K562 (cell line): ENCODE measurements at regions not wholly inside any gene's neighbourhood (a gene's known extent, or its start where the extent isn't known, plus 50 kb on each side); places are given as distances from the start of the nearest gene placed in this dataset.

Source experiments
- CTCF ChIP-seq, 3 experiments: IDR thresholded peaks in 2 of 3; conservative IDR thresholded peaks in 1 of 3; 2 replicates each; pipeline ENCODE4 v1.5.1; 2011 to 2012; ENCODE audit warnings: low read length in 3 of 3, mild to moderate bottlenecking in 3 of 3, control low read depth in 2 of 3, improper control_type of control experiment in 1 of 3, inconsistent platforms in 1 of 3, low read depth in 1 of 3, mixed read lengths in 1 of 3, moderate library complexity in 1 of 3; ENCODE audit not compliant: insufficient read depth in 2 of 3
- EP300 ChIP-seq: IDR thresholded peaks from 2 replicates; pipeline ENCODE4 v1.6.1; 2012; ENCODE audit warnings: low read length, improper control_type of control experiment
- HCFC1 ChIP-seq: IDR thresholded peaks from 2 replicates; pipeline ENCODE4 v1.6.1; 2012; ENCODE audit warnings: low read depth, low read length, improper control_type of control experiment
- NFIC ChIP-seq: fragments of 450-650 bp; IDR thresholded peaks from 2 replicates; pipeline ENCODE4 v1.6.1; 2017; ENCODE audit warnings: mild to moderate bottlenecking, inconsistent platforms
- POLR2AphosphoS5 ChIP-seq: IDR thresholded peaks from 2 replicates; pipeline ENCODE4 v1.6.1; 2011; ENCODE audit warnings: mild to moderate bottlenecking, low read depth, low read length, moderate library complexity; ENCODE audit not compliant: control insufficient read depth, insufficient read depth
- TBL1XR1 ChIP-seq, 2 experiments: IDR thresholded peaks; 2 replicates each; pipeline ENCODE4 v1.6.1; 2012; ENCODE audit warnings: improper control_type of control experiment in 2 of 2, low read length in 2 of 2, mild to moderate bottlenecking in 1 of 2
- ZNF146 ChIP-seq: IDR thresholded peaks from one replicate; pipeline ENCODE4 v1.6.1; 2018; ENCODE audit warnings: missing compliant biosample characterization; ENCODE audit not compliant: unreplicated experiment
- ZNF3 ChIP-seq: fragments of 250-450 bp; sonication (Bioruptor Pico); IDR thresholded peaks from 2 replicates; pipeline ENCODE4 v1.5.0; 2021; ENCODE audit warnings: mild to moderate bottlenecking, moderate library complexity

GRCh38 chr4:125770814-125771398, 456.2 kb downstream of the FAT4 start:
- TF ChIP-seq TBL1XR1 (IDR thresholded peaks at IDR 0.05; ENCODE audit: low read length in 2 of 2) (no peak), HCFC1 (no peak), POLR2AphosphoS5 (no peak), ZNF146 (CRISPR knock-in tag) (no peak), ZNF3 (no peak), NFIC (no peak), CTCF (IDR thresholded peaks at IDR 0.05 in 2 of 3, conservative IDR thresholded peaks at IDR 0.05 in 1 of 3; ENCODE audit: insufficient read depth in 2 of 3, low read depth in 1 of 3, low read length in 3 of 3) (no peak), EP300 (no peak)
